ENCODE measurements at regions not wholly inside any gene's neighbourhood (a gene's known extent, or its start where the extent isn't known, plus 50 kb on each side); places are given as distances from the start of the nearest gene placed in this dataset.

- Histone ChIP-seq H2BK12ac (ENCODE audit: low read depth, low read length) (no peak overlapping the region), H3K9me3 (ENCODE audit: insufficient read depth in 2 of 2, low read depth in 1 of 2, low read length in 1 of 2) (no peaks in the 10 kb centered on the region), H3K23me2 (ENCODE audit: low read depth, low read length) (peaks cover 4% of the 10 kb centered on the region; the same call in 1 of the 2 replicates), H4K91ac (replicated peaks; ENCODE audit: insufficient read length, low read length) (no peak overlapping the region), H3K56ac (replicated peaks; ENCODE audit: insufficient read length, low read depth, low read length) (no peak overlapping the region), H2BK5ac (ENCODE audit: low read depth, low read length) (no peak overlapping the region), H4K5ac (ENCODE audit: insufficient read length, low read depth, low read length) (no peak overlapping the region), H3K27me3 (replicated peaks in 1 of 4; ENCODE audit: control insufficient read depth in 3 of 4, extremely low read depth in 1 of 4, insufficient read depth in 3 of 4, low read length in 3 of 4) (no peaks in the 10 kb centered on the region; a peak in 2 of 7 replicates), H4K8ac (ENCODE audit: extremely low read depth, insufficient read depth, low read length) (no peak overlapping the region), H3K36me3 (ENCODE audit: control insufficient read depth in 2 of 4, insufficient read depth in 4 of 4, low read length in 3 of 4) (no peaks in the 10 kb centered on the region), H3K9ac (replicated peaks in 1 of 4; ENCODE audit: extremely low read depth in 1 of 4, low read depth in 3 of 4, low read length in 3 of 4) (no peak overlapping the region), H3K4ac (replicated peaks; ENCODE audit: insufficient read length, low read depth, low read length) (no peak overlapping the region), H2AK5ac (ENCODE audit: low read depth, low read length) (no peak overlapping the region), H3K23ac (ENCODE audit: insufficient read length) (no peak overlapping the region), H3K4me1 (replicated peaks in 1 of 4; ENCODE audit: control insufficient read depth in 3 of 4, insufficient read depth in 4 of 4, low read length in 3 of 4) (peaks cover 0 to 9% (median 5%) of the 10 kb centered on the region in 4 experiments; a peak in 4 of 7 replicates), H3K27ac (ENCODE audit: low read depth, low read length) (no peak overlapping the region), H3K14ac (ENCODE audit: insufficient read length) (no peak overlapping the region), H3K18ac (ENCODE audit: extremely low read depth, low read length) (no peak overlapping the region), H2BK15ac (ENCODE audit: low read length) (no peak overlapping the region), H2BK120ac (replicated peaks; ENCODE audit: low read depth, low read length) (no peak overlapping the region), H4K20me1 (replicated peaks in 1 of 2; ENCODE audit: control insufficient read depth in 1 of 2, insufficient read depth in 2 of 2, low read length in 2 of 2) (no peaks in the 10 kb centered on the region), H2BK20ac (ENCODE audit: low read length) (no peak overlapping the region), H3K4me2 (ENCODE audit: insufficient read depth in 1 of 2, low read depth in 2 of 2, low read length in 2 of 2) (no peak overlapping the region), H3K4me3 (ENCODE audit: extremely low read depth in 1 of 4, insufficient read depth in 2 of 4, low read depth in 3 of 4, low read length in 4 of 4) (no peak overlapping the region), H2AFZ (ENCODE audit: low read length) (no peak overlapping the region), H3K79me2 (ENCODE audit: control insufficient read depth in 1 of 2, insufficient read depth in 2 of 2, low read length in 2 of 2) (no peaks in the 10 kb centered on the region), H3K79me1 (ENCODE audit: low read depth, low read length) (no peaks in the 10 kb centered on the region)
- WGBS, 2 experiments (ENCODE audit: extremely low coverage in 1 of 2, insufficient coverage in 1 of 2, insufficient read length in 1 of 2, insufficient replicate concordance in 2 of 2, low coverage in 1 of 2, low lambda C conversion rate in 2 of 2, missing lambda C conversion rate in 1 of 2), result 95% methylated on average over 5 of the region's 5 CpGs; no CpG with 5 or more reads in 1 of the 2 experiments
- DNase-seq (ENCODE audit: low read depth in 1 of 2, low spot score in 2 of 2) (no peak), FAIRE-seq (no peak)
- ChIA-PET POLR2A (ENCODE audit: partially characterized antibody) (no interaction called here), CTCF (ENCODE audit: partially characterized antibody) (interaction anchor here (1.0 kb wide), 1 partner anchor 174 kb away, joined by 3 read pairs; no protein-coding TSS in a partner anchor)
- TF ChIP-seq CHD1 (IDR thresholded peaks at IDR 0.05; ENCODE audit: low read depth, low read length) (no peak), USF2 (IDR thresholded peaks at IDR 0.05; ENCODE audit: low read length) (no peak), EP300 (IDR thresholded peaks at IDR 0.05; ENCODE audit: borderline replicate concordance in 1 of 2, low read depth in 2 of 2, low read length in 2 of 2) (no peak), SIN3A (conservative IDR thresholded peaks at IDR 0.05 in 1 of 2, IDR thresholded peaks at IDR 0.05 in 1 of 2; ENCODE audit: low read depth in 1 of 2, low read length in 2 of 2) (no peak), ATF3 (IDR thresholded peaks at IDR 0.05; ENCODE audit: insufficient read depth, low read depth, low read length) (no peak), RXRA (IDR thresholded peaks at IDR 0.05; ENCODE audit: insufficient read depth, low read depth, low read length) (no peak), SP2 (IDR thresholded peaks at IDR 0.05; ENCODE audit: low read length) (no peak), POLR2AphosphoS5 (IDR thresholded peaks at IDR 0.05; ENCODE audit: low read depth, low read length) (no peak), TBP (IDR thresholded peaks at IDR 0.05; ENCODE audit: low read depth, low read length) (no peak), CEBPB (IDR thresholded peaks at IDR 0.05; ENCODE audit: low read depth, low read length) (no peak), SIRT6 (IDR thresholded peaks at IDR 0.05; ENCODE audit: low read length) (no peak)
Observed at GRCh38 chr18:39846265-39846664, 2108.8 kb upstream of the PIK3C3 start.

Data from H1 (cell line).